ENCODE measurements at regions not wholly inside any gene's neighbourhood (a gene's known extent, or its start where the extent isn't known, plus 50 kb on each side); places are given as distances from the start of the nearest gene placed in this dataset.

DNA sequence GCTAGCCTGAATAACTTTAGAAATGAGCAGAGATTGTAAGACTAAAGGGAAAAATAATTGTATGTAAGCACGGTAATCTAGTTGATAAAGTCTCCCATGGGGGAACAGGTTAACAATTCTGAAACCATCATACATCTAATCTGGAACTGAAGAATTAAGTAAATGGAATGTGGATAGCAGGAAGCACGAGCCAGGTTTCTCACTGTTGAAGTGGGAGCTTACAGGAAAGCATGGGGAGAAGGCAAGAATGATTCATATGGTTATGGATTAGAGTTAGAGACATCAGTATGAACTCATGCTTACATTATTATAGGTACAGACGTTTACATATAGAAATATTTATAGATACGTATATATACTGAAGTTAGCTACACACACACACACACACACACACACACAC is 83.0 kb downstream of the LEPR start:
- no peak overlapping the region for H2AFZ ChIP-seq (ENCODE audit: control insufficient read depth, low read length)
- no peaks in the 10 kb centered on the region for H3K4me1 ChIP-seq (ENCODE audit: control insufficient read depth, extremely low read depth, insufficient read depth, low read length)
- H3K79me2 ChIP-seq (ENCODE audit: control insufficient read depth, insufficient read depth, low read length): no peaks in the 10 kb centered on the region
- dilution Hi-C loops (cut with MboI; ENCODE audit: extremely low pct_ligation_motif_present, low sequenced_read_pairs): no loop called here
- no peak for FAIRE-seq
- no peak for DNase-seq (ENCODE audit: low read depth, low spot score)
- H3K9me1 ChIP-seq (ENCODE audit: control insufficient read depth, extremely low read depth, insufficient read depth, low read length): no peaks in the 10 kb centered on the region
- H4K20me1 ChIP-seq (ENCODE audit: control insufficient read depth, extremely low read depth, insufficient read depth, low read length): no peaks in the 10 kb centered on the region
- H3K36me3 ChIP-seq (ENCODE audit: control insufficient read depth in 2 of 2, extremely low read depth in 1 of 2, insufficient read depth in 2 of 2, low read length in 2 of 2): no peaks in the 10 kb centered on the region
- TF ChIP-seq EZH2 (IDR thresholded peaks at IDR 0.05; ENCODE audit: low read length): no peak
- TF ChIP-seq, protein P1, sequence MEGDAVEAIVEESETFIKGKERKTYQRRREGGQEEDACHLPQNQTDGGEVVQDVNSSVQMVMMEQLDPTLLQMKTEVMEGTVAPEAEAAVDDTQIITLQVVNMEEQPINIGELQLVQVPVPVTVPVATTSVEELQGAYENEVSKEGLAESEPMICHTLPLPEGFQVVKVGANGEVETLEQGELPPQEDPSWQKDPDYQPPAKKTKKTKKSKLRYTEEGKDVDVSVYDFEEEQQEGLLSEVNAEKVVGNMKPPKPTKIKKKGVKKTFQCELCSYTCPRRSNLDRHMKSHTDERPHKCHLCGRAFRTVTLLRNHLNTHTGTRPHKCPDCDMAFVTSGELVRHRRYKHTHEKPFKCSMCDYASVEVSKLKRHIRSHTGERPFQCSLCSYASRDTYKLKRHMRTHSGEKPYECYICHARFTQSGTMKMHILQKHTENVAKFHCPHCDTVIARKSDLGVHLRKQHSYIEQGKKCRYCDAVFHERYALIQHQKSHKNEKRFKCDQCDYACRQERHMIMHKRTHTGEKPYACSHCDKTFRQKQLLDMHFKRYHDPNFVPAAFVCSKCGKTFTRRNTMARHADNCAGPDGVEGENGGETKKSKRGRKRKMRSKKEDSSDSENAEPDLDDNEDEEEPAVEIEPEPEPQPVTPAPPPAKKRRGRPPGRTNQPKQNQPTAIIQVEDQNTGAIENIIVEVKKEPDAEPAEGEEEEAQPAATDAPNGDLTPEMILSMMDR (optimal IDR thresholded peaks at IDR 0.05 in 1 of 3, IDR thresholded peaks at IDR 0.05 in 1 of 3, conservative IDR thresholded peaks at IDR 0.05 in 1 of 3; ENCODE audit: extremely low read depth in 1 of 3, insufficient read depth in 2 of 3, low read length in 3 of 3): no peak
- H3K9me3 ChIP-seq (ENCODE audit: control insufficient read depth, low read depth, low read length): no peaks in the 10 kb centered on the region
- no peak overlapping the region for H3K4me2 ChIP-seq (ENCODE audit: control insufficient read depth, extremely low read depth, insufficient read depth, low read depth, low read length)
- H3K27ac ChIP-seq (ENCODE audit: control insufficient read depth, insufficient read depth, low read length): no peak overlapping the region
- no peak overlapping the region for H3K9ac ChIP-seq (ENCODE audit: control insufficient read depth, extremely low read depth, insufficient read depth, low read length)
- no peak overlapping the region for H3K4me3 ChIP-seq (ENCODE audit: control insufficient read depth in 2 of 3, extremely low read depth in 1 of 3, insufficient read depth in 2 of 3, low read depth in 1 of 3, low read length in 3 of 3)
- H3K27me3 ChIP-seq (ENCODE audit: control insufficient read depth, extremely low read depth, insufficient read depth, low read length): no peaks in the 10 kb centered on the region

DNA sequence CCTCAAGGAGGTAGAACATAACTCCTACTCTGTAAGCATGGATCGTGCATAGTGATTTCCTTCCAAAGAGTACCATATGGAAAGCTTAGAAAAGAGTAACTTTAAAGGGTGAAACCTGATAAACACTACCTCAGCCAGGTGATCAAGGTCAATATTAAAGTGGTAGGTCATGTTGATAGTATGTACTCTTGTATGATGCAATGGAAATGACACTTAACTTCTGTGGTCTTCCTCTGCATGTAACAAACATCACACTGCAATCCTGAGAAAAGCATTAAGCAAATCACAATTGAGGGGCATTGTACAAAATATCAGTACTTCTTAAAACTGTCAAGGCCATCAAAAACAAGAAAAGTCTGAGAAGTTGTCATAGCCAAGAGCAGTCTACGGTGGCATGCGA is 83.8 kb downstream of the LEPR start:
- H3K36me3 ChIP-seq (ENCODE audit: control insufficient read depth in 2 of 2, extremely low read depth in 1 of 2, insufficient read depth in 2 of 2, low read length in 2 of 2): no peaks in the 10 kb centered on the region
- FAIRE-seq (no peak), DNase-seq (ENCODE audit: low read depth, low spot score) (no peak)
- dilution Hi-C loops (cut with MboI; ENCODE audit: extremely low pct_ligation_motif_present, low sequenced_read_pairs): no loop called here
- no peak overlapping the region for H3K4me3 ChIP-seq (ENCODE audit: control insufficient read depth in 2 of 3, extremely low read depth in 1 of 3, insufficient read depth in 2 of 3, low read depth in 1 of 3, low read length in 3 of 3)
- no peaks in the 10 kb centered on the region for H4K20me1 ChIP-seq (ENCODE audit: control insufficient read depth, extremely low read depth, insufficient read depth, low read length)
- no peaks in the 10 kb centered on the region for H3K79me2 ChIP-seq (ENCODE audit: control insufficient read depth, insufficient read depth, low read length)
- no peak overlapping the region for H3K4me2 ChIP-seq (ENCODE audit: control insufficient read depth, extremely low read depth, insufficient read depth, low read depth, low read length)
- H3K9me3 ChIP-seq (ENCODE audit: control insufficient read depth, low read depth, low read length): no peaks in the 10 kb centered on the region
- no peaks in the 10 kb centered on the region for H3K27me3 ChIP-seq (ENCODE audit: control insufficient read depth, extremely low read depth, insufficient read depth, low read length)
- no peaks in the 10 kb centered on the region for H3K4me1 ChIP-seq (ENCODE audit: control insufficient read depth, extremely low read depth, insufficient read depth, low read length)
- H3K9me1 ChIP-seq (ENCODE audit: control insufficient read depth, extremely low read depth, insufficient read depth, low read length): no peaks in the 10 kb centered on the region
- H3K27ac ChIP-seq (ENCODE audit: control insufficient read depth, insufficient read depth, low read length): no peak overlapping the region
- no peak overlapping the region for H3K9ac ChIP-seq (ENCODE audit: control insufficient read depth, extremely low read depth, insufficient read depth, low read length)
- TF ChIP-seq EZH2 (IDR thresholded peaks at IDR 0.05; ENCODE audit: low read length): no peak
- TF ChIP-seq, protein P1 (optimal IDR thresholded peaks at IDR 0.05 in 1 of 3, IDR thresholded peaks at IDR 0.05 in 1 of 3, conservative IDR thresholded peaks at IDR 0.05 in 1 of 3; ENCODE audit: extremely low read depth in 1 of 3, insufficient read depth in 2 of 3, low read length in 3 of 3): no peak
- H2AFZ ChIP-seq (ENCODE audit: control insufficient read depth, low read length): no peak overlapping the region
